Suprapubic skin (tissue), 4 donors: ENCODE measurements at regions not wholly inside any gene's neighbourhood (a gene's known extent, or its start where the extent isn't known, plus 50 kb on each side); places are given as distances from the start of the nearest gene placed in this dataset.
"Not testable (repeated sequence)": the region's sequence is repeated elsewhere in the genome, so short reads cannot be mapped to it uniquely, and the experiment has no call there.

Source experiments
- DNase-seq, 2 donors: peaks; one replicate each; pipeline ENCODE4 v3.0.0-alpha.2; 2019; ENCODE audit warnings: low spot score in 2 of 2
- H3K27ac ChIP-seq: fragments of 200-600 bp; sonication (generic); one replicate; pipeline ENCODE4 v1.5.1; 2019
- H3K27me3 ChIP-seq: fragments of 200-600 bp; sonication (generic); one replicate; pipeline ENCODE4 v1.5.1; 2019
- H3K36me3 ChIP-seq: fragments of 200-600 bp; sonication (generic); one replicate; pipeline ENCODE4 v1.5.1; 2019
- H3K4me1 ChIP-seq: fragments of 200-600 bp; sonication (generic); one replicate; pipeline ENCODE4 v1.5.1; 2019
- H3K4me3 ChIP-seq: fragments of 200-600 bp; sonication (generic); one replicate; pipeline ENCODE4 v1.5.1; 2019; ENCODE audit warnings: mild to moderate bottlenecking
- H3K9me3 ChIP-seq: fragments of 200-600 bp; sonication (generic); one replicate; pipeline ENCODE4 v1.5.1; 2019
- EP300 ChIP-seq: sonication (generic); formaldehyde crosslinking; IDR thresholded peaks from one replicate; pipeline ENCODE4 v1.6.1; 2017; ENCODE audit warnings: antibody characterized with exemption
- POLR2A ChIP-seq, 2 donors: fragments of 450-650 bp; IDR thresholded peaks; one replicate each; pipeline ENCODE4 v1.6.1; 2017; ENCODE audit warnings: antibody characterized with exemption in 2 of 2, mild to moderate bottlenecking in 2 of 2, moderate library complexity in 2 of 2
- POLR2AphosphoS5 ChIP-seq, 3 donors: sonication (generic); formaldehyde crosslinking; IDR thresholded peaks; one replicate each; pipeline ENCODE4 v1.6.1; 2017; ENCODE audit warnings: antibody characterized with exemption in 3 of 3
- WGBS: methylation state at CpG from one replicate; pipeline ENCODE4 v1.1.5; 2018; 5-methylcytosine and 5-hydroxymethylcytosine counted together
- TF ChIP-seq, protein P1 (sequence below), 2 donors: fragments of 200-600 bp in 1 of 2; fragments of 450-650 bp in 1 of 2; sonication (generic) in 1 of 2; IDR thresholded peaks; one replicate each; pipeline ENCODE4 v1.5.1; 2016 to 2019; ENCODE audit warnings: antibody characterized with exemption in 2 of 2, mild to moderate bottlenecking in 1 of 2, moderate library complexity in 1 of 2

DNA sequence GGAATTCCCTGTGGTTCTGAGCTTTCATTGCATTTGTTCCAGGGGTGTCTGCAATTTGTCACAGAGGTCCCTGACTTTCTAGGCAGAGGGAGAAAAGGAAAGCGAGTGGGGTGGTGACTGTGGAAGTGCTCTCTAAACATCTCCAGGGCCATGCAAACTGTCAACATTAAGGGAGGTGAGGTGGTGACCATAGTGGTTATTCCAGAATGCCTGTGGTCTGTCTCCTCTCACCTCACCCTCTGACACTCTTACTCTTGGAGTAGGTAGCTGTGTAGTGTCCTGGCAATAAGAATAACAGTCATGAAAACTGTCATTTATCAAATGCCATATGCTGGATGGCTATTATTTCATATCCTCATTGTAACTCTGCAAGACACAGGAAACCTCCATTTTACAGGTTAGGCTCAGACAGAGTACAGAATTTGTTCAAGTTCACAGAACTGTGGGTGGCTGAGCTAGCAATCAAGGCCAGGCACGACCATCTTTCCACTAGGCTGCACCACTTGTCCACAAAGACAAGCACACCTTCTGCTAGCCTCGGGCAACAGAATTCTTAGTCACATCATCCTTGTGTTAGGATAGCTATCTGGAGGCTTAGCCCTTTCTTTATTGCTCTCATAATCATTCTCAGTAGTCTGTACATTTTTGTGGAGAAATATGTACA, 179.4 kb downstream of the CD47 start:
- TF ChIP-seq, protein P1, sequence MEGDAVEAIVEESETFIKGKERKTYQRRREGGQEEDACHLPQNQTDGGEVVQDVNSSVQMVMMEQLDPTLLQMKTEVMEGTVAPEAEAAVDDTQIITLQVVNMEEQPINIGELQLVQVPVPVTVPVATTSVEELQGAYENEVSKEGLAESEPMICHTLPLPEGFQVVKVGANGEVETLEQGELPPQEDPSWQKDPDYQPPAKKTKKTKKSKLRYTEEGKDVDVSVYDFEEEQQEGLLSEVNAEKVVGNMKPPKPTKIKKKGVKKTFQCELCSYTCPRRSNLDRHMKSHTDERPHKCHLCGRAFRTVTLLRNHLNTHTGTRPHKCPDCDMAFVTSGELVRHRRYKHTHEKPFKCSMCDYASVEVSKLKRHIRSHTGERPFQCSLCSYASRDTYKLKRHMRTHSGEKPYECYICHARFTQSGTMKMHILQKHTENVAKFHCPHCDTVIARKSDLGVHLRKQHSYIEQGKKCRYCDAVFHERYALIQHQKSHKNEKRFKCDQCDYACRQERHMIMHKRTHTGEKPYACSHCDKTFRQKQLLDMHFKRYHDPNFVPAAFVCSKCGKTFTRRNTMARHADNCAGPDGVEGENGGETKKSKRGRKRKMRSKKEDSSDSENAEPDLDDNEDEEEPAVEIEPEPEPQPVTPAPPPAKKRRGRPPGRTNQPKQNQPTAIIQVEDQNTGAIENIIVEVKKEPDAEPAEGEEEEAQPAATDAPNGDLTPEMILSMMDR (IDR thresholded peaks at IDR 0.05): no peak
- no peak for TF ChIP-seq EP300
- no peak for TF ChIP-seq POLR2AphosphoS5 (IDR thresholded peaks at IDR 0.05)
- no peak for TF ChIP-seq POLR2A (IDR thresholded peaks at IDR 0.05)
- 59% methylated on average over 3 of the region's 3 CpGs for WGBS
- DNase-seq: no peak
- H3K36me3 ChIP-seq: no peaks in the 10 kb centered on the region
- no peaks in the 10 kb centered on the region for H3K27me3 ChIP-seq
- no peak overlapping the region for H3K4me3 ChIP-seq
- no peak overlapping the region for H3K27ac ChIP-seq
- no peaks in the 10 kb centered on the region for H3K4me1 ChIP-seq
- H3K9me3 ChIP-seq: no peaks in the 10 kb centered on the region

GRCh38 chr3:107910713-107911259, 180.0 kb downstream of the CD47 start:
- DNase-seq: no peak
- H3K27me3 ChIP-seq: no peaks in the 10 kb centered on the region
- no peaks in the 10 kb centered on the region for H3K36me3 ChIP-seq
- WGBS: 55% methylated on average over 4 of the region's 4 CpGs
- no peaks in the 10 kb centered on the region for H3K9me3 ChIP-seq
- H3K27ac ChIP-seq: no peak overlapping the region
- TF ChIP-seq POLR2A (IDR thresholded peaks at IDR 0.05): no peak
- TF ChIP-seq POLR2AphosphoS5 (IDR thresholded peaks at IDR 0.05): no peak
- TF ChIP-seq EP300: no peak
- TF ChIP-seq, protein P1 (IDR thresholded peaks at IDR 0.05): no peak
- H3K4me3 ChIP-seq: no peak overlapping the region
- H3K4me1 ChIP-seq: no peaks in the 10 kb centered on the region

DNA sequence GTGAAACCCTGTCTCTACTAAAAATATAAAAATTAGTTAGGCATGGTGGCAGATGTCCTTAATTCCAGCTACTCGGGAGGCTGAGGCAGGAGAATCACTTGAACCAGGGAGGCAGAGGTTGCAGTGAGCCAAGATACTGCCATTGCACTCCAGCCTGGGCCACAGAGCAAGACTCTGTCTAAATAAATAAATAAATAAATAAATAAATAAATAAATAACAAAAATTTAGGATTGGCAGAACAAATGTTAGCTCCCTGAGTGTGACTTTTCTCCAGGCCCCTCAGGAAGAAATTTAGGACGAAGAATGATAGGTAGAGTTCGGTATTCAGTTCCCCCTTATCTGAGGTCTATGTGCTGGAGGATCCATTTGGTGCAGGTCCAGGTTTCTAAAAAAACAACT, 181.2 kb downstream of the CD47 start:
- WGBS: 64% methylated on average over 3 of the region's 3 CpGs
- not testable (repeated sequence) for H3K4me1 ChIP-seq

GRCh38 chr3:107907996-107908395, 182.8 kb downstream of the CD47 start:
- DNase-seq: no peak
- Histone ChIP-seq H3K4me3 (no peak overlapping the region), H3K27me3 (no peaks in the 10 kb centered on the region), H3K36me3 (no peaks in the 10 kb centered on the region), H3K9me3 (no peaks in the 10 kb centered on the region), H3K27ac (no peak overlapping the region), H3K4me1 (no peaks in the 10 kb centered on the region)
- TF ChIP-seq, protein P1 (IDR thresholded peaks at IDR 0.05): no peak
- no peak for TF ChIP-seq POLR2A (IDR thresholded peaks at IDR 0.05)
- no peak for TF ChIP-seq POLR2AphosphoS5 (IDR thresholded peaks at IDR 0.05)
- TF ChIP-seq EP300: no peak

More for the DNA sequence above, 181.2 kb downstream of the CD47 start:
- not testable (repeated sequence) for H3K27me3 ChIP-seq, H3K4me3 ChIP-seq, H3K9me3 ChIP-seq, H3K36me3 ChIP-seq, DNase-seq, H3K27ac ChIP-seq

DNA sequence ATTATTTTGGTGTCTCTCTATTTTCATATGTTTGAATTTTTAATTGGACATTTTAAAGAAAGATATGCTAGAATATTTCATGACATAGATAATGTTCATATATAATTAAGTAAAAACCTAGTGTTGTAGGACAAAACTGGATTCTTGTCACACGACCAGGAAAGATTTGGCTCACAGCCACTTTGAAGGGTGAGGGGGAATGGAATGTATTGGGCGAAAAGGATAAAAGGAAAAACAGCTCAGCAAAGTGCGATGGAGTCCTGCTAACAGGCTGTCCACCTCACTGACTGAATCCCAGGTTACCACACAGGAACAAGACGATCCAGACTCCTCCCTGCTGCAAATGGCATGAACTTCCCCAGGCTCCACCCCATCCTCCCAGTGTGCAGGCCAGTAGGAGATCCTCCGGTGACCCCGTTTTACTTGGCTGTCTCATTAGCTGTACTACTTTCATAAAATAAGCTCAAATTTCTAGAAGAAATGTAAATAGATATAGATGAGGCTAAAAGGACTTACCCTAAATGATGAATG, 186.2 kb downstream of the CD47 start:
- Histone ChIP-seq H3K27ac (no peak overlapping the region), H3K27me3 (no peaks in the 10 kb centered on the region), H3K36me3 (no peaks in the 10 kb centered on the region), H3K4me1 (no peaks in the 10 kb centered on the region), H3K9me3 (no peaks in the 10 kb centered on the region), H3K4me3 (no peak overlapping the region)
- TF ChIP-seq, protein P1 (IDR thresholded peaks at IDR 0.05): no peak
- TF ChIP-seq POLR2A (IDR thresholded peaks at IDR 0.05): no peak
- TF ChIP-seq EP300: no peak
- no peak for TF ChIP-seq POLR2AphosphoS5 (IDR thresholded peaks at IDR 0.05)
- 40% methylated on average over 6 of the region's 6 CpGs for WGBS
- no peak for DNase-seq
